CD14-positive monocyte (primary cell): ENCODE measurements at regions not wholly inside any gene's neighbourhood (a gene's known extent, or its start where the extent isn't known, plus 50 kb on each side); places are given as distances from the start of the nearest gene placed in this dataset.

Experiments
- DNase-seq, 3 donors: peaks; one replicate each; pipeline ENCODE4 v3.0.0-alpha.2; 2011 to 2022
- H2AFZ ChIP-seq: 2 replicates; pipeline ENCODE4 v1.6.0; 2012; ENCODE audit warnings: mild to moderate bottlenecking, low read depth, low read length, inconsistent platforms; ENCODE audit not compliant: insufficient read depth, poor library complexity, severe bottlenecking
- H3K27ac ChIP-seq, 2 donors: 1 replicate in 1 of 2; 2 replicates in 1 of 2; pipeline ENCODE4 v1.5.1; 2012 to 2013; ENCODE audit warnings: low read length in 2 of 2, control low read depth in 1 of 2, inconsistent platforms in 1 of 2, low read depth in 1 of 2, mild to moderate bottlenecking in 1 of 2
- H3K27me3 ChIP-seq, 2 donors: one replicate each; pipeline versions ENCODE4 v1.6.0 to v1.6.1; 2011 to 2013; ENCODE audit warnings: low read length in 2 of 2; ENCODE audit not compliant: control insufficient read depth in 2 of 2, insufficient read depth in 2 of 2
- H3K36me3 ChIP-seq, 2 donors: replicated peaks in 1 of 2; 1 replicate in 1 of 2; 2 replicates in 1 of 2; pipeline versions ENCODE4 v1.5.1 to v1.6.1; 2012 to 2013; ENCODE audit warnings: low read length in 2 of 2, control low read depth in 1 of 2, inconsistent platforms in 1 of 2, mild to moderate bottlenecking in 1 of 2; ENCODE audit not compliant: insufficient read depth in 2 of 2, control insufficient read depth in 1 of 2
- H3K4me1 ChIP-seq, 2 donors: 1 replicate in 1 of 2; 2 replicates in 1 of 2; pipeline versions ENCODE4 v1.5.1 to v1.6.1; 2012 to 2013; ENCODE audit warnings: low read length in 2 of 2, control low read depth in 1 of 2, inconsistent platforms in 1 of 2, mild to moderate bottlenecking in 1 of 2, moderate library complexity in 1 of 2; ENCODE audit not compliant: insufficient read depth in 2 of 2, control insufficient read depth in 1 of 2
- H3K4me2 ChIP-seq: replicated peaks from 2 replicates; pipeline ENCODE3; 2012; ENCODE audit warnings: low read length, moderate library complexity, mild to moderate bottlenecking; ENCODE audit not compliant: poor library complexity, severe bottlenecking; ENCODE audit errors: extremely low read depth
- H3K4me3 ChIP-seq, 3 experiments: fragments of 200-600 bp in 1 of 3; sonication (generic) in 1 of 3; replicated peaks in 1 of 3; 1 replicate in 2 of 3; 2 replicates in 1 of 3; pipeline ENCODE4 v1.5.1; 2011 to 2013; ENCODE audit warnings: low read length in 3 of 3, mild to moderate bottlenecking in 3 of 3, control low read depth in 2 of 3, low read depth in 2 of 3, inconsistent platforms in 1 of 3, moderate library complexity in 1 of 3
- H3K79me2 ChIP-seq: 2 replicates; pipeline ENCODE4 v1.6.0; 2012; ENCODE audit warnings: mild to moderate bottlenecking, control low read depth, inconsistent platforms, low read length, moderate library complexity; ENCODE audit not compliant: insufficient read depth
- H3K9ac ChIP-seq: 2 replicates; pipeline ENCODE4 v1.6.0; 2017; ENCODE audit warnings: low read length, mild to moderate bottlenecking; ENCODE audit not compliant: insufficient read depth, poor library complexity, severe bottlenecking
- H3K9me3 ChIP-seq, 2 donors: replicated peaks in 1 of 2; 1 replicate in 1 of 2; 2 replicates in 1 of 2; pipeline versions ENCODE4 v1.5.1 to v1.6.1; 2012 to 2013; ENCODE audit warnings: low read length in 2 of 2, control low read depth in 1 of 2; ENCODE audit not compliant: control insufficient read depth in 1 of 2, insufficient read depth in 1 of 2
- H4K20me1 ChIP-seq: 2 replicates; pipeline ENCODE4 v1.6.0; 2012; ENCODE audit warnings: mild to moderate bottlenecking, low read length, control low read depth, moderate library complexity; ENCODE audit not compliant: insufficient read depth
- H3K27ac Mint-ChIP-seq, 7 donors: one replicate each; pipeline ENCODE4 v1.8.0; 2020; ENCODE audit warnings: mild to moderate bottlenecking in 7 of 7, mixed read lengths in 7 of 7, moderate library complexity in 6 of 7, inconsistent platforms in 2 of 7
- H3K27me3 Mint-ChIP-seq, 3 donors: one replicate each; pipeline ENCODE4 v1.8.0; 2021 to 2022; ENCODE audit warnings: low read depth in 3 of 3, mild to moderate bottlenecking in 3 of 3, mixed read lengths in 3 of 3, moderate library complexity in 3 of 3, inconsistent platforms in 1 of 3
- H3K36me3 Mint-ChIP-seq, 2 donors: one replicate each; pipeline ENCODE4 v1.8.0; 2020; ENCODE audit warnings: mixed read lengths in 2 of 2, inconsistent platforms in 1 of 2, mild to moderate bottlenecking in 1 of 2
- H3K4me1 Mint-ChIP-seq: one replicate; pipeline ENCODE4 v1.8.0; 2020; ENCODE audit warnings: mild to moderate bottlenecking, mixed read lengths
- H3K4me3 Mint-ChIP-seq, 2 donors: one replicate each; pipeline ENCODE4 v1.8.0; 2020; ENCODE audit warnings: mild to moderate bottlenecking in 2 of 2, mixed read lengths in 2 of 2, moderate library complexity in 1 of 2
- H3K9me3 Mint-ChIP-seq, 7 donors: one replicate each; pipeline ENCODE4 v1.8.0; 2020 to 2022; ENCODE audit warnings: mixed read lengths in 7 of 7, mild to moderate bottlenecking in 6 of 7, moderate library complexity in 6 of 7, inconsistent platforms in 2 of 7
- WGBS: methylation state at CpG from one replicate; pipeline ENCODE4 v1.1.5; 2013; ENCODE audit warnings: missing lambda C conversion rate; ENCODE audit not compliant: insufficient coverage; 5-methylcytosine and 5-hydroxymethylcytosine counted together
- intact Hi-C, 2 donors: fragments of 100-400 bp; cut with micrococcal nuclease; formaldehyde crosslinking; loops; one replicate each; pipeline versions ENCODE4 v1.15.0 to v1.15.1; 2023
- TF ChIP-seq, protein P1 (sequence below): fragments of 200-600 bp; IDR thresholded peaks from one replicate; pipeline ENCODE4 v1.8.0; 2022; ENCODE audit warnings: antibody characterized with exemption, mild to moderate bottlenecking

GRCh38 chr10:1989090-1989489, 251.8 kb upstream of the ADARB2 start:
- 92% methylated on average over 5 of the region's 5 CpGs for whole genome bisulfite sequencing
- H3K27ac Mint-ChIP-seq, result no peak overlapping the region
- H3K4me1 Mint-ChIP-seq, result no peaks in the 10 kb centered on the region
- H3K36me3 Mint-ChIP-seq, result no peaks in the 10 kb centered on the region
- H3K4me3 Mint-ChIP-seq, result no peak overlapping the region
- TF ChIP-seq, protein P1, sequence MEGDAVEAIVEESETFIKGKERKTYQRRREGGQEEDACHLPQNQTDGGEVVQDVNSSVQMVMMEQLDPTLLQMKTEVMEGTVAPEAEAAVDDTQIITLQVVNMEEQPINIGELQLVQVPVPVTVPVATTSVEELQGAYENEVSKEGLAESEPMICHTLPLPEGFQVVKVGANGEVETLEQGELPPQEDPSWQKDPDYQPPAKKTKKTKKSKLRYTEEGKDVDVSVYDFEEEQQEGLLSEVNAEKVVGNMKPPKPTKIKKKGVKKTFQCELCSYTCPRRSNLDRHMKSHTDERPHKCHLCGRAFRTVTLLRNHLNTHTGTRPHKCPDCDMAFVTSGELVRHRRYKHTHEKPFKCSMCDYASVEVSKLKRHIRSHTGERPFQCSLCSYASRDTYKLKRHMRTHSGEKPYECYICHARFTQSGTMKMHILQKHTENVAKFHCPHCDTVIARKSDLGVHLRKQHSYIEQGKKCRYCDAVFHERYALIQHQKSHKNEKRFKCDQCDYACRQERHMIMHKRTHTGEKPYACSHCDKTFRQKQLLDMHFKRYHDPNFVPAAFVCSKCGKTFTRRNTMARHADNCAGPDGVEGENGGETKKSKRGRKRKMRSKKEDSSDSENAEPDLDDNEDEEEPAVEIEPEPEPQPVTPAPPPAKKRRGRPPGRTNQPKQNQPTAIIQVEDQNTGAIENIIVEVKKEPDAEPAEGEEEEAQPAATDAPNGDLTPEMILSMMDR, result no peak
- Histone ChIP-seq H4K20me1 (no peaks in the 10 kb centered on the region), H3K27ac (no peak overlapping the region), H3K9me3 (peaks cover 0 to 5% of the 10 kb centered on the region in 2 donors), H3K9ac (no peak overlapping the region), H3K36me3 (no peaks in the 10 kb centered on the region), H3K4me2 (no peak overlapping the region), H2AFZ (no peak overlapping the region), H3K79me2 (no peaks in the 10 kb centered on the region), H3K4me3 (no peak overlapping the region), H3K4me1 (no peaks in the 10 kb centered on the region), H3K27me3 (no peaks in the 10 kb centered on the region)
- peaks cover 0 to 2% (median 0%) of the 10 kb centered on the region in 3 donors for H3K27me3 Mint-ChIP-seq
- H3K9me3 Mint-ChIP-seq, result peaks cover 0 to 7% (median 4%) of the 10 kb centered on the region in 7 donors
- DNase-seq, result no peak
- intact Hi-C loops, result no loop called here

GRCh38 chr10:1981976-1982375, 244.7 kb upstream of the ADARB2 start:
- Histone ChIP-seq H3K4me2 (no peak overlapping the region), H3K9me3 (peaks cover 0 to 11% of the 10 kb centered on the region in 2 donors), H3K4me3 (no peak overlapping the region), H3K79me2 (no peaks in the 10 kb centered on the region), H3K27me3 (no peaks in the 10 kb centered on the region), H2AFZ (no peak overlapping the region), H4K20me1 (no peaks in the 10 kb centered on the region), H3K27ac (no peak overlapping the region), H3K4me1 (no peaks in the 10 kb centered on the region), H3K36me3 (no peaks in the 10 kb centered on the region), H3K9ac (no peak overlapping the region)
- TF ChIP-seq, protein P1, result no peak
- Mint-ChIP-seq H3K27me3 (peaks cover 0 to 4% (median 0%) of the 10 kb centered on the region in 3 donors), H3K4me3 (no peak overlapping the region), H3K36me3 (no peaks in the 10 kb centered on the region), H3K27ac (no peak overlapping the region), H3K4me1 (no peaks in the 10 kb centered on the region), H3K9me3 (peaks cover 0 to 13% (median 9%) of the 10 kb centered on the region in 7 donors)
- no peak for DNase-seq
- intact Hi-C loops, result no loop called here
- no CpG with 5 or more reads among the region's 3 CpGs for WGBS
